PC-9 (cell line): ENCODE measurements at regions not wholly inside any gene's neighbourhood (a gene's known extent, or its start where the extent isn't known, plus 50 kb on each side); places are given as distances from the start of the nearest gene placed in this dataset.

Experiments used
- BruUV-seq: library from RNA; stranded (reverse); fragments of 400-500 nt; replicated peaks from 2 replicates; lab custom pipeline; 2021; lab: Mats Ljungman, UMichigan
- CTCF ChIA-PET: fragments of 300-600 bp; sonication (Branson Sonifier 250); formaldehyde crosslinking; loops from one replicate; lab custom pipeline; 2022; ENCODE audit warnings: antibody characterized with exemption; lab: Charles Lee
- POLR2A ChIA-PET: fragments of 300-600 bp; sonication (Branson Sonifier 250); formaldehyde crosslinking; loops from one replicate; lab custom pipeline; 2022; ENCODE audit warnings: antibody characterized with exemption; ENCODE audit not compliant: unreplicated experiment; lab: Charles Lee
- DNase-seq, 2 experiments: peaks; one replicate each; pipeline versions ENCODE4 v3.0.0 to v3.0.0-alpha.2; 2015 to 2022; ENCODE audit warnings: mixed read lengths in 1 of 2
- H2AFZ ChIP-seq: fragments of 200-600 bp; sonication (generic); 2 replicates; pipeline ENCODE4 v1.8.1; 2017; ENCODE audit warnings: antibody characterized with exemption
- H3F3A ChIP-seq: fragments of 200-600 bp; sonication (generic); 2 replicates; pipeline ENCODE4 v1.8.1; 2017; ENCODE audit warnings: antibody characterized with exemption, mild to moderate bottlenecking, low read depth; ENCODE audit not compliant: insufficient read depth
- H3K27ac ChIP-seq: fragments of 200-600 bp; sonication (generic); 2 replicates; pipeline ENCODE4 v1.6.1; 2016; ENCODE audit warnings: mixed run types
- H3K27me3 ChIP-seq: fragments of 200-600 bp; sonication (generic); 2 replicates; pipeline ENCODE4 v1.6.1; 2016; ENCODE audit warnings: low read depth, mixed run types; ENCODE audit not compliant: insufficient read depth
- H3K36me3 ChIP-seq: fragments of 200-600 bp; sonication (generic); 2 replicates; pipeline ENCODE4 v1.6.1; 2016; ENCODE audit warnings: low read depth, mixed run types
- H3K4me1 ChIP-seq: fragments of 200-600 bp; sonication (generic); replicated peaks from 2 replicates; pipeline ENCODE4 v1.6.1; 2016; ENCODE audit warnings: mixed run types; ENCODE audit not compliant: insufficient read depth
- H3K4me2 ChIP-seq: fragments of 200-600 bp; sonication (generic); 2 replicates; pipeline ENCODE4 v1.6.1; 2017; ENCODE audit warnings: mixed run types
- H3K4me3 ChIP-seq: fragments of 200-600 bp; sonication (generic); 2 replicates; pipeline ENCODE4 v1.6.1; 2016; ENCODE audit warnings: mixed run types
- H3K79me2 ChIP-seq: fragments of 200-600 bp; sonication (generic); 2 replicates; pipeline ENCODE4 v1.6.1; 2017; ENCODE audit warnings: low read depth, mixed run types
- H3K9me2 ChIP-seq: fragments of 200-600 bp; sonication (generic); 2 replicates; pipeline ENCODE4 v1.8.1; 2017; ENCODE audit warnings: mild to moderate bottlenecking; ENCODE audit not compliant: insufficient read depth
- H3K9me3 ChIP-seq: fragments of 200-600 bp; sonication (generic); 2 replicates; pipeline ENCODE4 v1.8.1; 2016; ENCODE audit warnings: low read depth; ENCODE audit not compliant: insufficient read depth
- H4K20me1 ChIP-seq: fragments of 200-600 bp; sonication (generic); 2 replicates; pipeline ENCODE4 v1.8.1; 2017; ENCODE audit not compliant: insufficient read depth
- EZH2 ChIP-seq: fragments of 200-600 bp; sonication (generic); IDR thresholded peaks from 2 replicates; pipeline ENCODE4 v1.8.0; 2017; ENCODE audit warnings: antibody characterized with exemption, low read depth
- intact Hi-C: fragments of 100-400 bp; cut with micrococcal nuclease; formaldehyde crosslinking; loops from one replicate; pipeline ENCODE4 v1.10.0; 2022; ENCODE audit not compliant: unreplicated experiment
- TF ChIP-seq, protein P1 (sequence below): fragments of 200-600 bp; sonication (generic); conservative IDR thresholded peaks from 2 replicates; pipeline ENCODE4 v1.6.1; 2017; ENCODE audit warnings: mixed run types, antibody characterized with exemption, mild to moderate bottlenecking, moderate library complexity

DNA sequence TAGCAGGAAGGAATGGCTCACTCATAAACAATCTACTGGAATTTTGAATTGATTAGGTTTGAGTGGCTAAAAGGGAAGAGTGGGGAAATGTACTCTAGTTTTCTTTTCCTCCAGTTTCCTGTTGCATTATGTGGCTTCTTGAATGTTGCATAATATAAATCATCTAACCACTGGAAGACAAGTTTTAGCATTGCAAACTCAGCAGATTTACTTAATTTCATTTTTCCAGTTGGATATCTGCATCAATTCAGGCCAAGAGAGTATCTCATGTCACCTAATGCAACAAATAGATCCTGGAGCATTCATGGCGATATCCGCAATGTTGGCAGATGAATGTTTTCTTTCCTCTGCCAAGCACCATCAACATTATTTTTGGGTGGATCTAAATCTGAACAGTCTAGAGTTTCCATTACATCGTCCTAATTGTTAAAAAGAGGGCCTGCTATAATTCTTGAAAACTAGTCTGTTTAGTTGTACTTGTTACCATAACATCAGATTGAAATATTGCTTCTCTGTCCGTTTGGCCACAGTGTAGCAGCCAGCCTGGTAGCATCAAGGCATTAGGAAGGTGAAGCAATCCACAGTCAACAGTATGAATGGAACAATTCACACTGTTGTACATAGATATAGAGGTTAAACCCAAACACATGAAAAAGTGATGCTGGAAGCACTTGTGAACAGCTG lies 544.2 kb downstream of the ETNK1 start:
- TF ChIP-seq EZH2 = no peak
- TF ChIP-seq, protein P1, sequence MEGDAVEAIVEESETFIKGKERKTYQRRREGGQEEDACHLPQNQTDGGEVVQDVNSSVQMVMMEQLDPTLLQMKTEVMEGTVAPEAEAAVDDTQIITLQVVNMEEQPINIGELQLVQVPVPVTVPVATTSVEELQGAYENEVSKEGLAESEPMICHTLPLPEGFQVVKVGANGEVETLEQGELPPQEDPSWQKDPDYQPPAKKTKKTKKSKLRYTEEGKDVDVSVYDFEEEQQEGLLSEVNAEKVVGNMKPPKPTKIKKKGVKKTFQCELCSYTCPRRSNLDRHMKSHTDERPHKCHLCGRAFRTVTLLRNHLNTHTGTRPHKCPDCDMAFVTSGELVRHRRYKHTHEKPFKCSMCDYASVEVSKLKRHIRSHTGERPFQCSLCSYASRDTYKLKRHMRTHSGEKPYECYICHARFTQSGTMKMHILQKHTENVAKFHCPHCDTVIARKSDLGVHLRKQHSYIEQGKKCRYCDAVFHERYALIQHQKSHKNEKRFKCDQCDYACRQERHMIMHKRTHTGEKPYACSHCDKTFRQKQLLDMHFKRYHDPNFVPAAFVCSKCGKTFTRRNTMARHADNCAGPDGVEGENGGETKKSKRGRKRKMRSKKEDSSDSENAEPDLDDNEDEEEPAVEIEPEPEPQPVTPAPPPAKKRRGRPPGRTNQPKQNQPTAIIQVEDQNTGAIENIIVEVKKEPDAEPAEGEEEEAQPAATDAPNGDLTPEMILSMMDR = no peak
- Histone ChIP-seq H3K4me2 (no peak overlapping the region), H3K9me2 (no peaks in the 10 kb centered on the region), H4K20me1 (no peaks in the 10 kb centered on the region), H3K9me3 (no peaks in the 10 kb centered on the region), H3K4me1 (no peaks in the 10 kb centered on the region), H3K36me3 (no peaks in the 10 kb centered on the region), H3K4me3 (no peak overlapping the region), H3K27ac (no peak overlapping the region), H2AFZ (no peak overlapping the region), H3K79me2 (no peaks in the 10 kb centered on the region), H3K27me3 (no peaks in the 10 kb centered on the region), H3F3A (no peaks in the 10 kb centered on the region)
- POLR2A ChIA-PET = no interaction called here
- intact Hi-C loops = no loop called here
- DNase-seq = no peak
- CTCF ChIA-PET = no interaction called here
- BruUV-seq = no TSS peak

DNA sequence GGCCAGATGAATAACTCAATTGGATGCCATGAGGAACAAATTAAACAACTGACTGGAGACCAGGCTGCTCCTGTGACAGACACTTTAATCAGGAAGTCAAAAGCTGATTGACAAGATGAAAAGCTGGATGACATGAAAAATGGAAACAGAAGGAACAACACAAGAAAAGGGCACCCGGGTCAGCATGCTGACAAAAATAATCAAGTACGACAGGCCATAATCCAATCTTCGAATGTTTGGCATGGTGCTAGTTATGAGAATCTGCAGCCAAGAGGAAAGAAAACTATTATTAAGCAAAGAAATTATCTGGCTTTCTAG lies 544.7 kb downstream of the ETNK1 start:
- CTCF ChIA-PET = no interaction called here

DNA sequence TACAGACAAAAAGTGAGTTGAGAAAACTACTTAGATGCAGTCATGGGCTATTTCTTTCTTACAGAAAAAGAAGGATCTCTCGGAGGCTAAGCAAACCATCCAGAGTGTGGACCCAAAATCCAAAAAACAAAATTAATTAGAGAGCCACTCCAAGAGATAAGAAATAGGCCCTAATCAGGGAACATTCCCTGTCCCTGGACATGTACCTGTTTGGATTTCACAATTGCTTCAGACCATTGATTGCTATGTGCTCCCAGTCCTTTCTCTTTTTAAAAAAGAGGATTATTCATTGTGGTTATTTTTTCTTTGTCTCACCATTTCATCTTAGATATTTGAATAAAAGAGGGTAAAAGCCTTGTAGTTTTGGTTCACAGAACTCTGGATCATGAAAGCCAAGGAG lies 549.9 kb downstream of the ETNK1 start:
- intact Hi-C loops = no loop called here
- POLR2A ChIA-PET = no interaction called here
- BruUV-seq = no TSS peak

More for the DNA sequence above, 544.7 kb downstream of the ETNK1 start:
- H3K36me3 ChIP-seq = no peaks in the 10 kb centered on the region
- POLR2A ChIA-PET = no interaction called here
- H3K27me3 ChIP-seq = no peaks in the 10 kb centered on the region
- no peak overlapping the region for H2AFZ ChIP-seq
- H3K4me3 ChIP-seq = no peak overlapping the region
- H3K79me2 ChIP-seq = no peaks in the 10 kb centered on the region
- no peaks in the 10 kb centered on the region for H3K4me1 ChIP-seq
- no peak for DNase-seq
- no peak overlapping the region for H3K27ac ChIP-seq
- H3F3A ChIP-seq = no peaks in the 10 kb centered on the region
- no peak overlapping the region for H3K4me2 ChIP-seq
- H4K20me1 ChIP-seq = no peaks in the 10 kb centered on the region
- intact Hi-C loops = no loop called here
- H3K9me3 ChIP-seq = no peaks in the 10 kb centered on the region
- no peaks in the 10 kb centered on the region for H3K9me2 ChIP-seq
- no TSS peak for BruUV-seq
- TF ChIP-seq, protein P1 = no peak
- TF ChIP-seq EZH2 = no peak

More for the DNA sequence above, 549.9 kb downstream of the ETNK1 start:
- no peak overlapping the region for H3K4me2 ChIP-seq
- no peak for TF ChIP-seq EZH2
- TF ChIP-seq, protein P1 = no peak
- H3F3A ChIP-seq = no peaks in the 10 kb centered on the region
- CTCF ChIA-PET = no interaction called here
- no peaks in the 10 kb centered on the region for H4K20me1 ChIP-seq
- no peaks in the 10 kb centered on the region for H3K36me3 ChIP-seq
- H3K27me3 ChIP-seq = no peaks in the 10 kb centered on the region
- no peaks in the 10 kb centered on the region; the same call in 1 of the 2 replicates for H3K9me2 ChIP-seq
- H3K9me3 ChIP-seq = no peaks in the 10 kb centered on the region
- H3K79me2 ChIP-seq = no peaks in the 10 kb centered on the region
- H3K27ac ChIP-seq = no peak overlapping the region
- no peak for DNase-seq
- no peak overlapping the region for H3K4me3 ChIP-seq
- no peaks in the 10 kb centered on the region for H3K4me1 ChIP-seq
- H2AFZ ChIP-seq = no peak overlapping the region
